Upper lobe of right lung (tissue), 1 donor: ENCODE measurements at regions not wholly inside any gene's neighbourhood (a gene's known extent, or its start where the extent isn't known, plus 50 kb on each side); places are given as distances from the start of the nearest gene placed in this dataset.

Experiments
- ATAC-seq: fragments of 200-7000 bp; cut with Tn5 transposase; one replicate; pipeline ENCODE4 v1.9.1; 2020; ENCODE audit warnings: mild to moderate bottlenecking, moderate library complexity
- DNase-seq: peaks from one replicate; pipeline ENCODE4 v3.0.0-alpha.2; 2020
- H3K27ac ChIP-seq: fragments of 200-600 bp; one replicate; pipeline ENCODE4 v1.8.0; 2022
- H3K27me3 ChIP-seq: fragments of 200-600 bp; one replicate; pipeline ENCODE4 v1.8.0; 2022; ENCODE audit warnings: mild to moderate bottlenecking
- H3K36me3 ChIP-seq: fragments of 200-600 bp; one replicate; pipeline ENCODE4 v1.8.0; 2022
- H3K4me1 ChIP-seq: fragments of 200-600 bp; one replicate; pipeline ENCODE4 v1.8.0; 2022
- H3K4me3 ChIP-seq: fragments of 200-600 bp; one replicate; pipeline ENCODE4 v1.8.0; 2022; ENCODE audit warnings: mild to moderate bottlenecking
- H3K9me3 ChIP-seq: fragments of 200-600 bp; one replicate; pipeline ENCODE4 v1.8.0; 2022
- CTCF ChIP-seq: fragments of 200-600 bp; IDR thresholded peaks from one replicate; pipeline ENCODE4 v1.8.0; 2022; ENCODE audit warnings: antibody characterized with exemption
- intact Hi-C: fragments of 100-400 bp; cut with DNase I; formaldehyde crosslinking; loops from one replicate; pipeline ENCODE4 v1.11.0; 2022
- donor health status: DM: no; HTN: yes; CAD: no; lungs with severe emphysema.

- no peak for TF ChIP-seq CTCF
- Histone ChIP-seq H3K4me3 (no peak overlapping the region), H3K4me1 (no peaks in the 10 kb centered on the region), H3K9me3 (no peaks in the 10 kb centered on the region), H3K36me3 (no peaks in the 10 kb centered on the region), H3K27ac (no peak overlapping the region), H3K27me3 (no peaks in the 10 kb centered on the region)
- ATAC-seq (no peak), DNase-seq (no peak)
- intact Hi-C loops: no loop called here
Measured at GRCh38 chr3:144458283-144458682, 486.7 kb downstream of the DIPK2A start.

GRCh38 chr3:144462337-144462736, 490.7 kb downstream of the DIPK2A start:
- H3K36me3 ChIP-seq: no peaks in the 10 kb centered on the region
- no peaks in the 10 kb centered on the region for H3K4me1 ChIP-seq
- no peaks in the 10 kb centered on the region for H3K27me3 ChIP-seq
- no peak overlapping the region for H3K4me3 ChIP-seq
- intact Hi-C loops: no loop called here
- no peaks in the 10 kb centered on the region for H3K9me3 ChIP-seq
- no peak overlapping the region for H3K27ac ChIP-seq
- TF ChIP-seq CTCF: no peak
- DNase-seq (no peak), ATAC-seq (no peak)

GRCh38 chr3:144463911-144464310, 492.3 kb downstream of the DIPK2A start:
- H3K9me3 ChIP-seq: no peaks in the 10 kb centered on the region
- DNase-seq (no peak), ATAC-seq (no peak)
- no peak overlapping the region for H3K27ac ChIP-seq
- H3K27me3 ChIP-seq: no peaks in the 10 kb centered on the region
- TF ChIP-seq CTCF: no peak
- intact Hi-C loops: no loop called here
- no peaks in the 10 kb centered on the region for H3K36me3 ChIP-seq
- H3K4me1 ChIP-seq: no peaks in the 10 kb centered on the region
- no peak overlapping the region for H3K4me3 ChIP-seq

- Histone ChIP-seq H3K4me3 (no peak overlapping the region), H3K4me1 (no peaks in the 10 kb centered on the region), H3K27ac (no peak overlapping the region), H3K9me3 (no peaks in the 10 kb centered on the region), H3K27me3 (no peaks in the 10 kb centered on the region), H3K36me3 (no peaks in the 10 kb centered on the region)
- DNase-seq (no peak), ATAC-seq (no peak)
- intact Hi-C loops: no loop called here
- no peak for TF ChIP-seq CTCF
Measured at GRCh38 chr3:144466114-144466513, 494.5 kb downstream of the DIPK2A start.

- DNase-seq: no peak
- no peak for ATAC-seq
- no peak for TF ChIP-seq CTCF
- H3K27ac ChIP-seq: no peak overlapping the region
- intact Hi-C loops: no loop called here
- H3K4me1 ChIP-seq: no peaks in the 10 kb centered on the region
- no peaks in the 10 kb centered on the region for H3K9me3 ChIP-seq
- H3K27me3 ChIP-seq: no peaks in the 10 kb centered on the region
- H3K36me3 ChIP-seq: no peaks in the 10 kb centered on the region
- no peak overlapping the region for H3K4me3 ChIP-seq
Measured at GRCh38 chr3:144466540-144466939, 494.9 kb downstream of the DIPK2A start.

GRCh38 chr3:144470666-144471065, 499.0 kb downstream of the DIPK2A start:
- no peaks in the 10 kb centered on the region for H3K27me3 ChIP-seq
- H3K9me3 ChIP-seq: no peaks in the 10 kb centered on the region
- no peaks in the 10 kb centered on the region for H3K4me1 ChIP-seq
- ATAC-seq (no peak), DNase-seq (no peak)
- H3K4me3 ChIP-seq: no peak overlapping the region
- no peak for TF ChIP-seq CTCF
- H3K36me3 ChIP-seq: no peaks in the 10 kb centered on the region
- intact Hi-C loops: no loop called here
- no peak overlapping the region for H3K27ac ChIP-seq
